ENCODE measurements at regions not wholly inside any gene's neighbourhood (a gene's known extent, or its start where the extent isn't known, plus 50 kb on each side); places are given as distances from the start of the nearest gene placed in this dataset.
"Not testable (repeated sequence)": the region's sequence is repeated elsewhere in the genome, so short reads cannot be mapped to it uniquely, and the experiment has no call there.

GRCh38 chr16:21338537-21339268, 60.6 kb upstream of the CRYM start:
- Mint-ChIP-seq H3K27ac (no peak overlapping the region), H3K9me3 (peaks cover 24% of the 10 kb centered on the region), H3K4me3 (no peak overlapping the region), H3K36me3 (ENCODE audit: low read depth) (peaks cover 14% of the 10 kb centered on the region), H3K27me3 (ENCODE audit: low read depth, poor library complexity) (peaks cover 6% of the 10 kb centered on the region), H3K4me1 (no peaks in the 10 kb centered on the region)
- no peak for DNase-seq
- TF ChIP-seq CTCF (IDR thresholded peaks at IDR 0.05) = no peak

DNA sequence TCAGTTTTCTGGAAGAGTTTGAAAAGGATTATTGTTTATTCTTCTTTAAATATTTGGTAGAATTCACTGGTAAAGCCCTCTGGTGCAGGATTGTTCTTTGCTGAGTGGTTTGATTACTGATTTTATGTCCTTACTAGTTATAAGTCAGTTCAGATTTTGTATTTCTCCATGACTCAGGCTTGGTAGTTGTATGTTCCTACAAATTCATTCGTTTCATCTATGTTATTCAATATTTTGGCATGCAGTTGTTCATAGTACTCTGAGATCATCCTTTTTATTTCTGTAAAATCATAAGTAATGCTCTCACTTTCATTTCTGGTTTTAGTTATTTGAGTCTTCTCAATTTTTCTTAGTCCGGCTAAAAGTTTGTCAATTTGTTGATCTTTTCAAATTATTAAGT, 58.1 kb upstream of the CRYM start:
- peaks cover 6% of the 10 kb centered on the region for H3K27me3 Mint-ChIP-seq (ENCODE audit: low read depth, poor library complexity)
- H3K27ac Mint-ChIP-seq = no peak overlapping the region
- no peak for DNase-seq
- H3K36me3 Mint-ChIP-seq (ENCODE audit: low read depth) = peaks cover 14% of the 10 kb centered on the region
- peaks cover 28% of the 10 kb centered on the region for H3K9me3 Mint-ChIP-seq
- no peak for TF ChIP-seq CTCF (IDR thresholded peaks at IDR 0.05)
- H3K4me3 Mint-ChIP-seq = no peak overlapping the region
- no peaks in the 10 kb centered on the region for H3K4me1 Mint-ChIP-seq

GRCh38 chr16:21334188-21335146, 56.4 kb upstream of the CRYM start:
- not testable (repeated sequence) for H3K4me3 Mint-ChIP-seq; H3K27ac Mint-ChIP-seq; H3K27me3 Mint-ChIP-seq (ENCODE audit: low read depth, poor library complexity); H3K4me1 Mint-ChIP-seq; DNase-seq
- Mint-ChIP-seq H3K9me3 (peaks cover 32% of the 10 kb centered on the region), H3K36me3 (ENCODE audit: low read depth) (peaks cover 14% of the 10 kb centered on the region)

- peaks cover 14% of the 10 kb centered on the region for H3K36me3 Mint-ChIP-seq (ENCODE audit: low read depth)
- H3K4me1 Mint-ChIP-seq; H3K27ac Mint-ChIP-seq; DNase-seq; H3K27me3 Mint-ChIP-seq (ENCODE audit: low read depth, poor library complexity); H3K4me3 Mint-ChIP-seq: not testable (repeated sequence)
- H3K9me3 Mint-ChIP-seq = peaks cover 37% of the 10 kb centered on the region
Measured at GRCh38 chr16:21333683-21334082, 55.6 kb upstream of the CRYM start.
